Naive B cell (primary cell): ENCODE measurements at regions not wholly inside any gene's neighbourhood (a gene's known extent, or its start where the extent isn't known, plus 50 kb on each side); places are given as distances from the start of the nearest gene placed in this dataset.

Source experiments
- ATAC-seq, 2 donors: fragments of 150-1000 bp; cut with Tn5 transposase; 2 replicates each; pipeline ENCODE4 v1.10.0; 2021; ENCODE audit warnings: low read depth in 2 of 2, mild to moderate bottlenecking in 2 of 2, moderate library complexity in 2 of 2
- DNase-seq: peaks from one replicate; pipeline ENCODE4 v3.0.0; 2022
- H3K27ac Mint-ChIP-seq, 6 donors: one replicate each; pipeline ENCODE4 v1.8.0; 2020 to 2022; ENCODE audit warnings: mild to moderate bottlenecking in 6 of 6, mixed read lengths in 6 of 6, moderate library complexity in 5 of 6, inconsistent platforms in 2 of 6
- H3K27me3 Mint-ChIP-seq, 3 donors: one replicate each; pipeline ENCODE4 v1.8.0; 2021 to 2022; ENCODE audit warnings: mixed read lengths in 3 of 3, mild to moderate bottlenecking in 1 of 3
- H3K36me3 Mint-ChIP-seq, 2 donors: one replicate each; pipeline ENCODE4 v1.8.0; 2020 to 2022; ENCODE audit warnings: mixed read lengths in 2 of 2, inconsistent platforms in 1 of 2, mild to moderate bottlenecking in 1 of 2
- H3K4me1 Mint-ChIP-seq, 3 donors: one replicate each; pipeline ENCODE4 v1.8.0; 2020 to 2022; ENCODE audit warnings: mixed read lengths in 3 of 3, inconsistent platforms in 1 of 3, mild to moderate bottlenecking in 1 of 3, moderate library complexity in 1 of 3
- H3K4me3 Mint-ChIP-seq, 8 donors: one replicate each; pipeline ENCODE4 v1.8.0; 2020 to 2022; ENCODE audit warnings: mild to moderate bottlenecking in 8 of 8, mixed read lengths in 8 of 8, moderate library complexity in 8 of 8, inconsistent platforms in 2 of 8
- H3K9me3 Mint-ChIP-seq, 7 donors: one replicate each; pipeline ENCODE4 v1.8.0; 2020 to 2022; ENCODE audit warnings: mixed read lengths in 7 of 7, mild to moderate bottlenecking in 5 of 7, inconsistent platforms in 2 of 7, moderate library complexity in 1 of 7

- no peaks in the 10 kb centered on the region for H3K27me3 Mint-ChIP-seq
- H3K9me3 Mint-ChIP-seq: no peaks in the 10 kb centered on the region
- no peak for DNase-seq
- no peak for ATAC-seq
- H3K4me1 Mint-ChIP-seq: peaks cover 21 to 47% (median 34%) of the 10 kb centered on the region in 3 donors
- H3K27ac Mint-ChIP-seq: peak overlapping the region in 1 of 6 donors; percentile 22
- H3K36me3 Mint-ChIP-seq: no peaks in the 10 kb centered on the region
- H3K4me3 Mint-ChIP-seq: peak overlapping the region in 6 of 8 donors; percentile 59 to 98 (median 94)
These were observed 87.1 kb upstream of the IPO9 start for GRCh38 chr1:201741763-201742342.

- no peak for ATAC-seq
- Mint-ChIP-seq H3K4me1 (peaks cover 15 to 41% (median 28%) of the 10 kb centered on the region in 3 donors), H3K9me3 (no peaks in the 10 kb centered on the region), H3K4me3 (peak overlapping the region in 3 of 8 donors; percentile 27 to 47 (median 45)), H3K36me3 (no peaks in the 10 kb centered on the region), H3K27ac (peak overlapping the region in 1 of 6 donors; percentile 21), H3K27me3 (no peaks in the 10 kb centered on the region)
- no peak for DNase-seq
These were observed 86.5 kb upstream of the IPO9 start for GRCh38 chr1:201742476-201742875.

- no peak for DNase-seq
- no peak for ATAC-seq
- Mint-ChIP-seq H3K36me3 (no peaks in the 10 kb centered on the region), H3K27ac (no peak overlapping the region), H3K4me3 (peak overlapping the region in 1 of 8 donors; percentile 47), H3K4me1 (peaks cover 14 to 34% (median 23%) of the 10 kb centered on the region in 3 donors), H3K27me3 (no peaks in the 10 kb centered on the region), H3K9me3 (no peaks in the 10 kb centered on the region)
These were observed 85.8 kb upstream of the IPO9 start for GRCh38 chr1:201742955-201743805.

- ATAC-seq: no peak
- Mint-ChIP-seq H3K9me3 (no peaks in the 10 kb centered on the region), H3K27me3 (no peaks in the 10 kb centered on the region), H3K36me3 (no peaks in the 10 kb centered on the region), H3K27ac (no peak overlapping the region), H3K4me3 (no peak overlapping the region), H3K4me1 (peaks cover 11 to 28% (median 16%) of the 10 kb centered on the region in 3 donors)
- no peak for DNase-seq
These were observed 83.9 kb upstream of the IPO9 start for GRCh38 chr1:201745023-201745422.

- no peak overlapping the region for H3K27ac Mint-ChIP-seq
- H3K4me3 Mint-ChIP-seq: no peak overlapping the region
- no peaks in the 10 kb centered on the region for H3K36me3 Mint-ChIP-seq
- H3K4me1 Mint-ChIP-seq: peaks cover 4 to 18% (median 8%) of the 10 kb centered on the region in 3 donors
- no peak for ATAC-seq
- no peaks in the 10 kb centered on the region for H3K27me3 Mint-ChIP-seq
- no peak for DNase-seq
- H3K9me3 Mint-ChIP-seq: no peaks in the 10 kb centered on the region
These were observed 82.8 kb upstream of the IPO9 start for GRCh38 chr1:201746156-201746555.

GRCh38 chr1:201747261-201747660 lies 81.7 kb upstream of the IPO9 start:
- Mint-ChIP-seq H3K4me3 (no peak overlapping the region), H3K9me3 (no peaks in the 10 kb centered on the region), H3K36me3 (no peaks in the 10 kb centered on the region), H3K4me1 (peaks cover 1 to 11% (median 4%) of the 10 kb centered on the region in 3 donors), H3K27me3 (no peaks in the 10 kb centered on the region), H3K27ac (no peak overlapping the region)
- ATAC-seq (no peak), DNase-seq (no peak)

GRCh38 chr1:201748335-201748734 lies 80.6 kb upstream of the IPO9 start:
- Mint-ChIP-seq H3K27ac (no peak overlapping the region), H3K36me3 (no peaks in the 10 kb centered on the region), H3K27me3 (no peaks in the 10 kb centered on the region), H3K4me3 (no peak overlapping the region), H3K9me3 (no peaks in the 10 kb centered on the region), H3K4me1 (peaks cover 1 to 7% (median 4%) of the 10 kb centered on the region in 3 donors)
- no peak for ATAC-seq
- no peak for DNase-seq

- DNase-seq (no peak), ATAC-seq (no peak)
- Mint-ChIP-seq H3K4me1 (peaks cover 1 to 7% (median 4%) of the 10 kb centered on the region in 3 donors), H3K27ac (no peak overlapping the region), H3K4me3 (no peak overlapping the region), H3K36me3 (no peaks in the 10 kb centered on the region), H3K27me3 (no peaks in the 10 kb centered on the region), H3K9me3 (no peaks in the 10 kb centered on the region)
These were observed 79.8 kb upstream of the IPO9 start for GRCh38 chr1:201749059-201749690.

GRCh38 chr1:201750120-201750519 lies 78.8 kb upstream of the IPO9 start:
- H3K9me3 Mint-ChIP-seq: no peaks in the 10 kb centered on the region
- no peaks in the 10 kb centered on the region for H3K36me3 Mint-ChIP-seq
- H3K27me3 Mint-ChIP-seq: no peaks in the 10 kb centered on the region
- H3K4me1 Mint-ChIP-seq: peaks cover 1 to 9% (median 6%) of the 10 kb centered on the region in 3 donors
- no peak overlapping the region for H3K4me3 Mint-ChIP-seq
- H3K27ac Mint-ChIP-seq: peak overlapping the region in 1 of 6 donors; percentile 11
- DNase-seq (no peak), ATAC-seq (no peak)

GRCh38 chr1:201750934-201751333 lies 78.0 kb upstream of the IPO9 start:
- H3K4me1 Mint-ChIP-seq: peaks cover 1 to 13% (median 9%) of the 10 kb centered on the region in 3 donors
- no peak for DNase-seq
- no peak overlapping the region for H3K4me3 Mint-ChIP-seq
- no peak for ATAC-seq
- no peak overlapping the region for H3K27ac Mint-ChIP-seq
- no peaks in the 10 kb centered on the region for H3K27me3 Mint-ChIP-seq
- no peaks in the 10 kb centered on the region for H3K36me3 Mint-ChIP-seq
- no peaks in the 10 kb centered on the region for H3K9me3 Mint-ChIP-seq

GRCh38 chr1:201751872-201752271 lies 77.1 kb upstream of the IPO9 start:
- H3K9me3 Mint-ChIP-seq: no peaks in the 10 kb centered on the region
- DNase-seq: no peak

GRCh38 chr1:201752333-201752732 lies 76.6 kb upstream of the IPO9 start:
- Mint-ChIP-seq H3K4me3 (no peak overlapping the region), H3K36me3 (no peaks in the 10 kb centered on the region), H3K4me1 (peaks cover 11 to 22% (median 18%) of the 10 kb centered on the region in 3 donors), H3K27me3 (no peaks in the 10 kb centered on the region), H3K27ac (no peak overlapping the region), H3K9me3 (no peaks in the 10 kb centered on the region)
- DNase-seq (no peak), ATAC-seq (no peak)

More at GRCh38 chr1:201751872-201752271, 77.1 kb upstream of the IPO9 start:
- ATAC-seq: no peak
- Mint-ChIP-seq H3K27ac (no peak overlapping the region), H3K36me3 (no peaks in the 10 kb centered on the region), H3K4me3 (no peak overlapping the region), H3K4me1 (peaks cover 6 to 18% (median 14%) of the 10 kb centered on the region in 3 donors), H3K27me3 (no peaks in the 10 kb centered on the region)

GRCh38 chr1:201753492-201753891 lies 75.5 kb upstream of the IPO9 start:
- ATAC-seq: no peak
- H3K4me1 Mint-ChIP-seq: peaks cover 22 to 34% (median 26%) of the 10 kb centered on the region in 3 donors
- DNase-seq: no peak
- no peak overlapping the region for H3K4me3 Mint-ChIP-seq
- no peaks in the 10 kb centered on the region for H3K27me3 Mint-ChIP-seq
- no peaks in the 10 kb centered on the region for H3K36me3 Mint-ChIP-seq
- no peaks in the 10 kb centered on the region for H3K9me3 Mint-ChIP-seq
- no peak overlapping the region for H3K27ac Mint-ChIP-seq

GRCh38 chr1:201754353-201754752 lies 74.6 kb upstream of the IPO9 start:
- H3K9me3 Mint-ChIP-seq: no peaks in the 10 kb centered on the region
- no peak overlapping the region for H3K4me3 Mint-ChIP-seq
- no peaks in the 10 kb centered on the region for H3K36me3 Mint-ChIP-seq
- peaks cover 25 to 39% (median 29%) of the 10 kb centered on the region in 3 donors for H3K4me1 Mint-ChIP-seq
- DNase-seq (no peak), ATAC-seq (no peak)
- peak overlapping the region in 1 of 6 donors; percentile 6 for H3K27ac Mint-ChIP-seq
- no peaks in the 10 kb centered on the region for H3K27me3 Mint-ChIP-seq
